ENCODE measurements at regions not wholly inside any gene's neighbourhood (a gene's known extent, or its start where the extent isn't known, plus 50 kb on each side); places are given as distances from the start of the nearest gene placed in this dataset.

GRCh38 chr13:61144834-61145593, 270.6 kb downstream of the PCDH20 start:
- no peak overlapping the region for H3K4me3 ChIP-seq (replicated peaks in 1 of 3; ENCODE audit: low read depth in 2 of 3, low read length in 3 of 3)
- H3K27me3 Mint-ChIP-seq (ENCODE audit: low read depth in 3 of 3) = peaks cover 0 to 1% (median 0%) of the 10 kb centered on the region in 3 donors
- H4K20me1 ChIP-seq (ENCODE audit: insufficient read depth, low read length) = no peaks in the 10 kb centered on the region
- no peaks in the 10 kb centered on the region for H3K36me3 Mint-ChIP-seq
- H3K4me2 ChIP-seq (replicated peaks; ENCODE audit: extremely low read depth, low read length, poor library complexity, severe bottlenecking) = no peak overlapping the region
- H3K79me2 ChIP-seq (ENCODE audit: insufficient read depth, low read length) = no peaks in the 10 kb centered on the region
- H3K4me1 ChIP-seq (ENCODE audit: control insufficient read depth in 1 of 2, insufficient read depth in 2 of 2, low read length in 2 of 2) = no peaks in the 10 kb centered on the region
- intact Hi-C loops (cut with micrococcal nuclease) = no loop called here
- H2AFZ ChIP-seq (ENCODE audit: insufficient read depth, low read depth, low read length, poor library complexity, severe bottlenecking) = no peak overlapping the region
- no peak overlapping the region for H3K27ac ChIP-seq (ENCODE audit: low read depth in 1 of 2, low read length in 2 of 2)
- H3K4me1 Mint-ChIP-seq = no peaks in the 10 kb centered on the region
- H3K27me3 ChIP-seq (ENCODE audit: control insufficient read depth in 2 of 2, insufficient read depth in 2 of 2, low read length in 2 of 2) = no peaks in the 10 kb centered on the region
- no peak overlapping the region for H3K9ac ChIP-seq (ENCODE audit: insufficient read depth, low read length, poor library complexity, severe bottlenecking)
- TF ChIP-seq, protein P1, sequence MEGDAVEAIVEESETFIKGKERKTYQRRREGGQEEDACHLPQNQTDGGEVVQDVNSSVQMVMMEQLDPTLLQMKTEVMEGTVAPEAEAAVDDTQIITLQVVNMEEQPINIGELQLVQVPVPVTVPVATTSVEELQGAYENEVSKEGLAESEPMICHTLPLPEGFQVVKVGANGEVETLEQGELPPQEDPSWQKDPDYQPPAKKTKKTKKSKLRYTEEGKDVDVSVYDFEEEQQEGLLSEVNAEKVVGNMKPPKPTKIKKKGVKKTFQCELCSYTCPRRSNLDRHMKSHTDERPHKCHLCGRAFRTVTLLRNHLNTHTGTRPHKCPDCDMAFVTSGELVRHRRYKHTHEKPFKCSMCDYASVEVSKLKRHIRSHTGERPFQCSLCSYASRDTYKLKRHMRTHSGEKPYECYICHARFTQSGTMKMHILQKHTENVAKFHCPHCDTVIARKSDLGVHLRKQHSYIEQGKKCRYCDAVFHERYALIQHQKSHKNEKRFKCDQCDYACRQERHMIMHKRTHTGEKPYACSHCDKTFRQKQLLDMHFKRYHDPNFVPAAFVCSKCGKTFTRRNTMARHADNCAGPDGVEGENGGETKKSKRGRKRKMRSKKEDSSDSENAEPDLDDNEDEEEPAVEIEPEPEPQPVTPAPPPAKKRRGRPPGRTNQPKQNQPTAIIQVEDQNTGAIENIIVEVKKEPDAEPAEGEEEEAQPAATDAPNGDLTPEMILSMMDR (IDR thresholded peaks at IDR 0.05) = no peak
- DNase-seq = no peak
- H3K4me3 Mint-ChIP-seq = no peak overlapping the region
- H3K27ac Mint-ChIP-seq = no peak overlapping the region
- WGBS (ENCODE audit: insufficient coverage) = 73% methylated on average over 2 of the region's 2 CpGs
- peaks cover 23 to 31% of the 10 kb centered on the region in 2 donors for H3K9me3 ChIP-seq (replicated peaks in 1 of 2; ENCODE audit: control insufficient read depth in 1 of 2, insufficient read depth in 1 of 2, low read length in 2 of 2)
- peaks cover 8 to 23% (median 11%) of the 10 kb centered on the region in 7 donors for H3K9me3 Mint-ChIP-seq
- no peaks in the 10 kb centered on the region for H3K36me3 ChIP-seq (replicated peaks in 1 of 2; ENCODE audit: control insufficient read depth in 1 of 2, insufficient read depth in 2 of 2, low read length in 2 of 2)

- no peaks in the 10 kb centered on the region for H3K36me3 Mint-ChIP-seq
- WGBS (ENCODE audit: insufficient coverage) = no CpG with 5 or more reads among the region's 1 CpG
- no peaks in the 10 kb centered on the region for H3K4me1 Mint-ChIP-seq
- H4K20me1 ChIP-seq (ENCODE audit: insufficient read depth, low read length) = no peaks in the 10 kb centered on the region
- no peaks in the 10 kb centered on the region for H3K27me3 ChIP-seq (ENCODE audit: control insufficient read depth in 2 of 2, insufficient read depth in 2 of 2, low read length in 2 of 2)
- no peak overlapping the region for H3K4me3 ChIP-seq (replicated peaks in 1 of 3; ENCODE audit: low read depth in 2 of 3, low read length in 3 of 3)
- H3K27me3 Mint-ChIP-seq (ENCODE audit: low read depth in 3 of 3) = peaks cover 0 to 1% (median 0%) of the 10 kb centered on the region in 3 donors
- H3K9me3 ChIP-seq (replicated peaks in 1 of 2; ENCODE audit: control insufficient read depth in 1 of 2, insufficient read depth in 1 of 2, low read length in 2 of 2) = peaks cover 23 to 31% of the 10 kb centered on the region in 2 donors
- H3K36me3 ChIP-seq (replicated peaks in 1 of 2; ENCODE audit: control insufficient read depth in 1 of 2, insufficient read depth in 2 of 2, low read length in 2 of 2) = no peaks in the 10 kb centered on the region
- no peaks in the 10 kb centered on the region for H3K4me1 ChIP-seq (ENCODE audit: control insufficient read depth in 1 of 2, insufficient read depth in 2 of 2, low read length in 2 of 2)
- no peak overlapping the region for H3K27ac ChIP-seq (ENCODE audit: low read depth in 1 of 2, low read length in 2 of 2)
- no peaks in the 10 kb centered on the region for H3K79me2 ChIP-seq (ENCODE audit: insufficient read depth, low read length)
- H3K27ac Mint-ChIP-seq = no peak overlapping the region
- no peak for DNase-seq
- intact Hi-C loops (cut with micrococcal nuclease) = no loop called here
- TF ChIP-seq, protein P1 (IDR thresholded peaks at IDR 0.05) = no peak
- H3K4me2 ChIP-seq (replicated peaks; ENCODE audit: extremely low read depth, low read length, poor library complexity, severe bottlenecking) = no peak overlapping the region
- H3K9ac ChIP-seq (ENCODE audit: insufficient read depth, low read length, poor library complexity, severe bottlenecking) = no peak overlapping the region
- peaks cover 8 to 23% (median 11%) of the 10 kb centered on the region in 7 donors for H3K9me3 Mint-ChIP-seq
- no peak overlapping the region for H2AFZ ChIP-seq (ENCODE audit: insufficient read depth, low read depth, low read length, poor library complexity, severe bottlenecking)
- H3K4me3 Mint-ChIP-seq = no peak overlapping the region
These were observed 271.3 kb downstream of the PCDH20 start for GRCh38 chr13:61144301-61144700.

Measured in CD14-positive monocyte (primary cell).